ENCODE measurements at regions not wholly inside any gene's neighbourhood (a gene's known extent, or its start where the extent isn't known, plus 50 kb on each side); places are given as distances from the start of the nearest gene placed in this dataset.
"Not testable (repeated sequence)": the region's sequence is repeated elsewhere in the genome, so short reads cannot be mapped to it uniquely, and the experiment has no call there.

GRCh38 chr4:116215622-116216021, 869.8 kb downstream of the TRAM1L1 start:
- no peak overlapping the region for H3K4me3 ChIP-seq (ENCODE audit: low read depth, low read length)
- no peak for TF ChIP-seq CTCF (IDR thresholded peaks at IDR 0.05; ENCODE audit: borderline replicate concordance, insufficient read depth, low read depth, low read length)

- H3K4me3 ChIP-seq (ENCODE audit: low read depth, low read length) = no peak overlapping the region
- TF ChIP-seq CTCF (IDR thresholded peaks at IDR 0.05; ENCODE audit: borderline replicate concordance, insufficient read depth, low read depth, low read length) = no peak
Measured at GRCh38 chr4:116202524-116202923, 882.9 kb downstream of the TRAM1L1 start.

- TF ChIP-seq CTCF (IDR thresholded peaks at IDR 0.05; ENCODE audit: borderline replicate concordance, insufficient read depth, low read depth, low read length) = no peak
- H3K4me3 ChIP-seq (ENCODE audit: low read depth, low read length) = no peak overlapping the region
Measured at GRCh38 chr4:116197317-116197809, 888.0 kb downstream of the TRAM1L1 start.

- no peak overlapping the region for H3K4me3 ChIP-seq (ENCODE audit: low read depth, low read length)
- TF ChIP-seq CTCF (IDR thresholded peaks at IDR 0.05; ENCODE audit: borderline replicate concordance, insufficient read depth, low read depth, low read length) = no peak
Measured at GRCh38 chr4:116183241-116183640, 902.1 kb downstream of the TRAM1L1 start.

GRCh38 chr4:116180157-116180601, 905.2 kb downstream of the TRAM1L1 start:
- H3K4me3 ChIP-seq (ENCODE audit: low read depth, low read length) = no peak overlapping the region
- peak; percentile 17; the same call in 1 of the 2 replicates for TF ChIP-seq CTCF (IDR thresholded peaks at IDR 0.05; ENCODE audit: borderline replicate concordance, insufficient read depth, low read depth, low read length)

GRCh38 chr4:116151371-116151770, 934.0 kb downstream of the TRAM1L1 start:
- H3K4me3 ChIP-seq (ENCODE audit: low read depth, low read length) = not testable (repeated sequence)

- no peak for TF ChIP-seq CTCF (IDR thresholded peaks at IDR 0.05; ENCODE audit: borderline replicate concordance, insufficient read depth, low read depth, low read length)
- no peak overlapping the region for H3K4me3 ChIP-seq (ENCODE audit: low read depth, low read length)
Measured at GRCh38 chr4:116150152-116150551, 935.2 kb downstream of the TRAM1L1 start.

GRCh38 chr4:116143198-116143597, 942.2 kb downstream of the TRAM1L1 start:
- TF ChIP-seq CTCF (IDR thresholded peaks at IDR 0.05; ENCODE audit: borderline replicate concordance, insufficient read depth, low read depth, low read length) = no peak
- no peak overlapping the region for H3K4me3 ChIP-seq (ENCODE audit: low read depth, low read length)

Data from GM12875 (cell line).